ENCODE measurements at regions not wholly inside any gene's neighbourhood (a gene's known extent, or its start where the extent isn't known, plus 50 kb on each side); places are given as distances from the start of the nearest gene placed in this dataset.
"Not testable (repeated sequence)": the region's sequence is repeated elsewhere in the genome, so short reads cannot be mapped to it uniquely, and the experiment has no call there.

- TF ChIP-seq ZNF232 (CRISPR knock-in tag; IDR thresholded peaks at IDR 0.05; ENCODE audit: borderline replicate concordance); SMC3 (IDR thresholded peaks at IDR 0.05; ENCODE audit: low read length); CREB1 (IDR thresholded peaks at IDR 0.05); CREB1 (CRISPR knock-in tag; IDR thresholded peaks at IDR 0.05); RAD21 (CRISPR knock-in tag; IDR thresholded peaks at IDR 0.05); JUN (CRISPR knock-in tag; IDR thresholded peaks at IDR 0.05); SUZ12 (IDR thresholded peaks at IDR 0.05; ENCODE audit: low read depth, low read length); ZNF121 (CRISPR knock-in tag; IDR thresholded peaks at IDR 0.05); ZNF263 (CRISPR knock-in tag; IDR thresholded peaks at IDR 0.05); ZNF362 (CRISPR knock-in tag; IDR thresholded peaks at IDR 0.05; ENCODE audit: borderline replicate concordance); ZNF788 (CRISPR knock-in tag; IDR thresholded peaks at IDR 0.05; ENCODE audit: borderline replicate concordance); KDM1A (CRISPR knock-in tag; IDR thresholded peaks at IDR 0.05); MYNN (CRISPR knock-in tag; IDR thresholded peaks at IDR 0.05; ENCODE audit: low read depth): not testable (repeated sequence)
Observed at GRCh38 chr5:176033186-176033585, 65.1 kb upstream of the THOC3 start.

Data from HepG2 (cell line).